ENCODE measurements at regions not wholly inside any gene's neighbourhood (a gene's known extent, or its start where the extent isn't known, plus 50 kb on each side); places are given as distances from the start of the nearest gene placed in this dataset.

- TF ChIP-seq CTCF (conservative IDR thresholded peaks at IDR 0.05 in 1 of 2, IDR thresholded peaks at IDR 0.05 in 1 of 2; ENCODE audit: low read depth in 1 of 2, low read length in 2 of 2) (no peak), EZH2 (IDR thresholded peaks at IDR 0.05; ENCODE audit: low read length, missing control alignments) (no peak)
Observed at GRCh38 chr10:78441694-78442093, 408.0 kb downstream of the RPS24 start.
